ENCODE measurements at regions not wholly inside any gene's neighbourhood (a gene's known extent, or its start where the extent isn't known, plus 50 kb on each side); places are given as distances from the start of the nearest gene placed in this dataset.

DNA sequence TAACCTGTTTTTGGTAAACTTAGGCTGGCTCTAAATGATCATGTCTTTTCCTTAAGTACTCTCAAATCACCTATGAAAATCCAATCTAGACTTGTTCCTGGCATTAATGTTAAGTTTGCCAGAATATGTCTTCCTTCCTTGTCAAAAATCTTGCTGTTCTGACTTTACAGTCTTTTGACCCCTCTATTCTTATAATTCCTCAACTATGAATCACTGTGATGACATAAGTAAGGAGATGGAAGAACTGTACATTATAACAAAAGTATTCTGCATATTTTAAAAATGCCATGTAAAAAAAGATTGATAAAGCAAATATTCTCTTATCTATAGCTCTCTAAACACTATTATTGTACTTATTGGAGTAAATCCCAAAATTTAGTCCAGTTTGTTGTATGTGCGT, 51.4 kb upstream of the BAZ1A start:
- TF ChIP-seq, protein P1, sequence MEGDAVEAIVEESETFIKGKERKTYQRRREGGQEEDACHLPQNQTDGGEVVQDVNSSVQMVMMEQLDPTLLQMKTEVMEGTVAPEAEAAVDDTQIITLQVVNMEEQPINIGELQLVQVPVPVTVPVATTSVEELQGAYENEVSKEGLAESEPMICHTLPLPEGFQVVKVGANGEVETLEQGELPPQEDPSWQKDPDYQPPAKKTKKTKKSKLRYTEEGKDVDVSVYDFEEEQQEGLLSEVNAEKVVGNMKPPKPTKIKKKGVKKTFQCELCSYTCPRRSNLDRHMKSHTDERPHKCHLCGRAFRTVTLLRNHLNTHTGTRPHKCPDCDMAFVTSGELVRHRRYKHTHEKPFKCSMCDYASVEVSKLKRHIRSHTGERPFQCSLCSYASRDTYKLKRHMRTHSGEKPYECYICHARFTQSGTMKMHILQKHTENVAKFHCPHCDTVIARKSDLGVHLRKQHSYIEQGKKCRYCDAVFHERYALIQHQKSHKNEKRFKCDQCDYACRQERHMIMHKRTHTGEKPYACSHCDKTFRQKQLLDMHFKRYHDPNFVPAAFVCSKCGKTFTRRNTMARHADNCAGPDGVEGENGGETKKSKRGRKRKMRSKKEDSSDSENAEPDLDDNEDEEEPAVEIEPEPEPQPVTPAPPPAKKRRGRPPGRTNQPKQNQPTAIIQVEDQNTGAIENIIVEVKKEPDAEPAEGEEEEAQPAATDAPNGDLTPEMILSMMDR (IDR thresholded peaks at IDR 0.05; ENCODE audit: low read depth, low read length, poor library complexity, severe bottlenecking), result no peak
- TF ChIP-seq EZH2phosphoT487 (IDR thresholded peaks at IDR 0.05; ENCODE audit: borderline replicate concordance, low read length), result no peak

All from DOHH2 (cell line).